Epidermal melanocyte (primary cell): ENCODE measurements at regions not wholly inside any gene's neighbourhood (a gene's known extent, or its start where the extent isn't known, plus 50 kb on each side); places are given as distances from the start of the nearest gene placed in this dataset.

ENCODE experiments used
- DNase-seq: peaks from one replicate; pipeline ENCODE4 v3.0.0; 2011; ENCODE audit warnings: low spot score; ENCODE audit not compliant: insufficient read length

DNA sequence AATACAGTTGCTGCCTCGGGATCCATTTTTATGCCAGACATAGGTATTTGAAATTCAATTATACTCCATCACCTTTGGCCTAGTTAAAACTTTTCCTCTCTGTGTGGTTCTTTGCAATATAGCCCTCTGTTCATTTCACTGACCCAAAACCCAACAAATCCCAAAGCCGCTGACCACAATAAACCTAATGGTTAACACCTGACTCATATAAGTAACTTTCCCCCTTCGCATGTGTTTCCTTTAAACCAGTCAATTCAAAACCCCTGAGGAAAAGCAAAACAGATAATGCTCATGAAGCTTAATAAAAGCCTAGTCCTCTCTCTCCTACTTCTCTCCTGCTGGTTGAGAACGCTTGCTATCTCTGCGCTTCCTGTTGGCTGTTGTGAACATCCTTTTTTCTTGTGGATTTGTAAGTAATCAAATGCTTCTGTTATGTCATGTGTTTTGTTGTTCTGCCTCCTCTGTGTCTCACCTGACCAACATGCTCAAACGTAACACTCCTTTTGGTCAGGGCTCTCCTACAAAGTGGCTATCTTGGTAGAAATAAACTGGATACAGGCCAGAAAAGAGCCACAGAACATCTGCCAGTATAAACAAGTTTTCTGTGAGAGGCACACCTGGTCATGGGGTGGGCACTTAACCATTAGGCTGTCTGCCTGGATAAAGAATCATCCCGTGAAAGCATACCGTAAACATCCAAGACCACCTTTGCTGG, 652.6 kb downstream of the METTL15 start:
- no peak for DNase-seq

DNA sequence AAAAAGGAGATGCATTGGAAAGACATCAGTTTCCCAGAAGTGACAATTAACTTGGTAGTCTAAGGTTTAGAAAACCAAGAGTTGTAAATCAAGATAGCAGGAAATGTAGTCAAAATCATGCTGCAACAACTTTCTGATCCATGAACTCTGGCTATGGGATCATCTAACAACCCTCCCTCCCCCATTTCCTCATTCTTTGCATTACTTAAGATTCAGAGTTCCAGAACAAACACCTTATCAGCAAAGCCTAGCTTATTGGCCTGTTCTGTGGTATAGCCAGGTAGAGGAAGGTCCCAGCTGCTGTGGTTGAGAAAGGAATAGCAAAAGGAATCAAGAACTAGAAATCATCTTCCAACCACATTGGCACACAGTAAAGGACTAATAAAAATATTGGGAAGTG, 651.1 kb downstream of the METTL15 start:
- no peak for DNase-seq

DNA sequence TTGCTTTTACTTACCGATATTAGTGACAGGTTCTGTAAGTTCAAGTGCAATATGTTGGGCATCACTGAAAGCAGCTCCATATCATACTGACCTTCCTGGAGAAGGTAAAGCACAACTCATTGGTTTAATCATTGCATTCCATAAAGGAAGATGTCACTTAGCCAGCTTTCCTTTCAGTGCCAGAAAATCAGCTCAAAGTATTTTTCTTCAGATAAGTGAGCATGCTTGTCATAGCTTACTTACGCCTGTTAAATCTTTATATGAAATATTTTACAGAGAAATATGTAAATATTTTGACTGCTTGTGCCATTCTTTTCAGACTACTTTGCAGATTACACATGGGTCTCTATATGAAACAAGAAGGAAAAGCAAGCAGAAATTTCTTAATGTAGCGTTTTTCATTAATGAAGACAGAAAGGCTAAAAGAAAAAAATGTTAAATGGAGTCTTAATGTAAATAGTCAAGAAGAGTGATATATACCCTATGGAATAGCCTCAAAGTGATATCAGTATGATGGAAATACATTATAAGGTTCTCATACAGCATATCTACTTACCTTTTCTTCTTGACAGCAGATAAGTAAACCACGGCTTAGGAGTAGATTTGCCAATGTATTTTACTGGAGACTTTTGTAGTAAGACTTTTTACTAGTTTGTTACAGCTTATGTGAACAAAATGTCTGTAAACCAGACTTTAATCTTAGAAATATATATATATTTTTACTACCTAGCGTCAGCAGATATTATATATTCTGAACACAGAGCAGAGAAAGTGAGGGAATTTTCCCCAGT, 649.7 kb downstream of the METTL15 start:
- DNase-seq: no peak

DNA sequence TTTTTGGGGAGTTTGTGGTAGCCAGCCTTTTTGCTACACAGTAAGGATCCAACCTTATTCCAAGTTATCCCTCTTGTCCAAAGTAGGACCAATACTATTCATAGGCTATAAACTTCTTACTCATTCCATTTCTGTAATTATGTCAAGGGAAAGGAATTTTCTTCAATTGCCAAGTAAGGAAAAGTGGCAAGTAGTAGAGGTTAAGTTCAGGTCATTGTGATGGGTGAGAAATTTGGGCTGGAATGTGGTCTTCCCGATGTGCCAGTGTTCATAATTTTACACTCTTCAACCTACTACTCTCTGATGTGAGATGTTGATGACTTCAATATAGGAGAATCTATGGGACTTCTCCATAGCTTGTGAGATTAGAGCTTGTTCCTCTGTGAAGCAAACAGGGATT, 648.8 kb downstream of the METTL15 start:
- DNase-seq: no peak

DNA sequence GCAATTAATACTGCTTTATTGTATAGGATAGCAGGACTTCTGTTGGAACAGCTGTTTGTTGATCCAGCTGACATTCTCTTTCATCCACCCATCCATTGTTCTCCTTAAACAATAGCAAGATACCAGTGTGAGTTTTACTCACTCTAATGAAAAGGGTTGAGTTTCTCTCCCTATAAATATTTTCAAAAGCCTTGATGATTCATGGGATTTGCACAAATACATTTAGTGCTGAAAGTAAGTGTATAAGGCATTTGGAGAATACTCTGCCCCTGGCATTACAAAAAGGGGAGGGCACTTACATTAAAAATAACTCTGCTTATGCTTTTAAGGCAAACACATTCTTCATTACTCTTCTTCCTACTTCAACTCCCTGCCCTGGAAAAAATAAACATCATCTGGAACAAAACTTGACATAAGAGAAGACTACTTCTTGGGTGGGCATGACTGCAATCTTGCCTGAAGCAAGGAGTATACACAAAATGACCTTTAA, 634.9 kb downstream of the METTL15 start:
- no peak for DNase-seq

DNA sequence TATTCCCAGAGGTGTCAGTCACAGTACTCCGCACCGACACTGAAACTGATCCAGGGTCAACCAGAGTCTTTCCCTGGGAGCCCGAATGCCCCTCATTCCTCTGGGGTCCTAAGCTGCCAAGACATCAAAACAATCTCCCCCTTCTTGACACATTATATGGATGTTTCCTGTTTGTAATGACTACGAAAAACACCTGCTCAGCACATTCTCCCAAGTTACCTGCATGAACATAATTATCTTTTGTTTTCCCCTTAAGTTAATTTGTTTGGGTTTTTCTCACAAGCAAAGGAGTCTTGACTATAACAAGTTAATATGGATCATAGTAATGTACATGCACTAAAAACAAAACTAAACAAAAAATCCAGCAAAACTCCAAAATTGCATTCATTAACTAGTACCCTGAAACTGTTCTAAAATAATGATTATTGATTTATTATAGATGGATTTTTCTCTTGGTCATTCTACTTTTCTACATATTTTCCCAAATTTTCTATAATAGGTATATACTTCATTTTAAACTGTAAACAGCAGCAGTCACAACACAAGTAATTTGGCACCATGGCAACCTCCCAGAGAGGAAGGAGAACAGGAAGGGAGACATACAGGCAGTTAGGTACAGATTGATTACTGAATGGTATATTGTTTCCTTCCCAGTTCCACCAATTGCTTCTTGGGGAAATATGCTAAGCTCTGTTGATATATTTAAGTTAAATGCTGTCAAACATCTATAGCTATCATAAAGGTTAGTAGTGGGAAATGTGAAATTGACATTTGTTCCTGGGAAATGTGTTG, 631.5 kb downstream of the METTL15 start:
- no peak for DNase-seq

GRCh38 chr11:28738549-28738948, 630.4 kb downstream of the METTL15 start:
- no peak for DNase-seq

- no peak for DNase-seq
Observed at GRCh38 chr11:28736256-28736655, 628.1 kb downstream of the METTL15 start.

- DNase-seq: no peak
Observed at GRCh38 chr11:28735511-28735910, 627.3 kb downstream of the METTL15 start.

GRCh38 chr11:28730889-28731288, 622.7 kb downstream of the METTL15 start:
- DNase-seq: no peak

DNA sequence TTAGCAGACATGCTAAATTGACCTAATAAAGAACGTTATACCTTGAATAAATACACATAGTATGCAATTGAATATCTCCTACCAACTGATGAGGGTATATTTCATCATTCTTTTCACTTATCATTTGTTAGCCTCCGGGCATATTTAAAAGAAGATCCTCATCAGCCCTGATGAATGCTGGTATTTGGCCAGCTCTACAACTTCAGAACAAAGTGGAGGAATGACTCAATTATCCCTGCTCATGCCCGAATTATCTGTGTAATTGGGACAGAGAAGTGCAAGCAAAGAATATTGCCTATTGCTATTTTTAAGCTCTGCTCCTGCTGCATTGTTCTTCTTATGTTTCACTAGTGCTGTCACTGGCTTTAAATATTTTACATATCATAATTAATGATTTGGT, 622.1 kb downstream of the METTL15 start:
- no peak for DNase-seq

GRCh38 chr11:28729339-28729738, 621.2 kb downstream of the METTL15 start:
- DNase-seq: no peak

- no peak for DNase-seq
Observed at GRCh38 chr11:28728666-28729065, 620.5 kb downstream of the METTL15 start.

- DNase-seq: no peak
Observed at GRCh38 chr11:28727254-28727653, 619.1 kb downstream of the METTL15 start.

DNA sequence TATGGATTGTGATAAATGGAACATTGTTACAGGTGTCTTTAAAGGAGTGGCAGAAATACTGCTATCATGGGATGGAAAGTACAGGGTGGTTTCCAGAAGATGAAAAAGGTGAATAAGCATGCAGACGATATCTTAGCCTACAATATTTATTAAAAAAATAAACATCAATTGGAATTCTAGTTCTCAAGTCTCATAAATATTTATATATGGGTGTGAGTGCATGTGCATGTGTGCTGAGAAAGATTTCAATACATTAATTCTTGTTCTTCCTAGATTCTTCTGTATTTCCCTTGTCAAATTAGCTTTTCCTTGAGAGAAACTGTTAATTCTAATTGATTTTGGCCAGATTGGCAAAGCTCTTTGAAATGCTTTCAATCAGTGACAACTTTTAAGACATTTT, 618.2 kb downstream of the METTL15 start:
- no peak for DNase-seq

DNA sequence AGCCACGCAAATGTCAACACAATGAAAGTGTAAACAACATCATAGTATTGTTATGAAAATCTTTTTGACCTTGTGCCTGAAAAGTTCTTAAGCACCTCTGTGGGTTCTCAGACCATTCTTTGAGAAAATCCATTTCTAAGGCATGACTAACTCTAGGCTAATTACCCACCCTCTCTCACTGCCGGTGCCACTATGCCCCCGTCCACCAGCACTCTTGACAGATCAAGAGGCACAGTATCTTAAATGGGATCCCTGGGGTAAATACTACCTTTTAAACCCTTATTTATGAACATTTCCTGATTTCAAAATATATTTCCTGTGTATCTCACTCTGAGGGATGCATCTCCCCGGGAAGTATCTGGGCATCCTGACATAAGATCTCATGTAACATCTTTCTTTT, 607.5 kb downstream of the METTL15 start:
- no peak for DNase-seq

DNA sequence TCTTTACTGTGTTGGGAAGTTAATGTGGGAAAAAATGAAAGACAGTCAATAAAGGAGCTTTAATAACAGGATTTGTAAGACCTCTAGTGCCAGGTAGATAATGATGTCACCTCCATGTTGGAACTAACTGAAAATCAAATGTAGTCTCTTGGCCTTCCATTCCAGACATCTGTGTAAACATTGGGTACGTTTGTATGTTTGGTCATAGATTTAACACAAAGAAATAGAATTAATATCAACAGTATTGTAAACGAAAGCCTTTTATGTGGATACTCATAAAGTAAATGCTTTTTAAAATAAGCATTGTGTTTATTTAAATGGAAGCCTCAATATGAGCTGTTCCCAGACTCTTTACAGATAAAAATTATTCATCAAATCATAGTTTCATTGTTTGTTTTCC, 605.7 kb downstream of the METTL15 start:
- no peak for DNase-seq

GRCh38 chr11:28708075-28708474, 599.9 kb downstream of the METTL15 start:
- no peak for DNase-seq

DNA sequence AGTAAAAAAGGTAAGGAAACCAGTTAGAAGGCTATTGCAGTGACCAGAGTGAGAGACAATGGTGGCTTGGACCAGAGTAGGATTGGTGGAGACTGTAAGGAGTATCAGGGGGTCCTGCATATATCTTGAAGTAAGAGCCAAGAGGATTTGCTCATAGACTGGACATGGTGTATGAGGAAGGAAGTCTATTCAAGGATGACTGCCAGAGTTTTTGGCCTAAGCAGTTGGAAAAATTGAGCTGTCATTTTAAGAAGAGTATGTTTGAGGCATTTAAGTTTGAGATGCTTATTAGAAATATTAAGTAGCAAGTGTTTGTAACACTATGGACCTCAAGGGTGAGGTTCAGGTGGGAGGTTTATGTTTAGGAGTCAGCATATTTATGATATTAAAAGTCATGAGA, 596.6 kb downstream of the METTL15 start:
- DNase-seq: no peak

DNA sequence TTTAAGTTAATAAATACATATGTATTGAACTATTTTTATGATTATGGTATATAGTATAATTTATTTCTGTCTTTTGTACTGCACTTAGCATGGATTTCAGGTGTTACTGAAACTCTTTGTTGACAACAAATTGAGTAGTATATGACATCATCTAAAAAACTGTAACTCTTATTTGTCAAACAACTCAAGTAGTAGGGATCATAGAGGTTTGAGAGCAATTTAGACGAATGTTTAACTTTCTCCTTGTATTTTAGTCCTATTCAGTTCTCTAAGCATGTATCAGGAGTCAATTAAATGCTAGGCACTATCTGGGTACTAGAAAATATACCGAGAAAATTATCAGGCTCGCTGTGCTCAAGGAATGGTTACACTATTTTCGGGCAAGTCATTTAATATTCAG, 595.2 kb downstream of the METTL15 start:
- no peak for DNase-seq

DNA sequence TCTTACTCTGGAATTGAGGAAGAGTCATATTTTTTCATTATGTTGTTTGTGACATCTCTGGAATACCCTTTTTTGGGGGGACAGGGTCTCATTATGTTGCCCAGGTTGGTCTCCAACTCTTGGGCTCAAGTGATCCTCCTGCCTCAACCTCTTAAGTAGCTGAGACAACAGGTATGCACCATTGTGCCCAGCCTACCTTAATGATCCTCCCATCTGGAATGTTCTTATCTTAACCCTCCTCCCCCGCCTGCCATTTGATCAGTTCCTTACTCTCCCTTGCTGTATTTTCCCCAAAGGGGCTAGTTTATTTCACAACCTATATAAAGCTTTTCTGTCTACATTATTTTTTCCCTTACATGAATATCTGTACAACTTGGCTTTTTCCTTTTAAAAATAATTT, 594.7 kb downstream of the METTL15 start:
- DNase-seq: no peak

DNA sequence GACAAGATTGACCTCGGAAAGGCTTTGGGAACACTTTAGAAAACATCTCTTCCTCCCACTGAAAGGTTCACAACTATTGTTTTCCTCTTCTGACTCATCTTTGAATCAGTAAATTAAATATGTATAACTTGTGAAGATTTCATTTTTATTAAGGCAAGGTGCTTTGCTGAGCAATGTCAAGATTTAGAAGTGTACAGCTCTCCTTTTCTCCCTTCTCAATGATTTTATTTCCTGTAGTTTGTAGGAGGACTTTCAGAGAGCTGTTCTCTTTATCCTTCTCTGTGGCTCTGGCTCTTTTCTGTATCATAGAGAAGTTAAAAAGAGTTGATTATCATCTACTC, 594.2 kb downstream of the METTL15 start:
- DNase-seq: no peak
